HG02981 (cell line): ENCODE measurements at regions not wholly inside any gene's neighbourhood (a gene's known extent, or its start where the extent isn't known, plus 50 kb on each side); places are given as distances from the start of the nearest gene placed in this dataset.

ENCODE experiments used
- ATAC-seq: cut with Tn5 transposase; IDR thresholded peaks from one replicate; pipeline ENCODE4 v1.9.1; 2021; ENCODE audit warnings: mild to moderate bottlenecking, moderate library complexity; ENCODE audit not compliant: unreplicated experiment

GRCh38 chr1:112262316-112262715 is 133.7 kb upstream of the CTTNBP2NL start:
- no peak for ATAC-seq

DNA sequence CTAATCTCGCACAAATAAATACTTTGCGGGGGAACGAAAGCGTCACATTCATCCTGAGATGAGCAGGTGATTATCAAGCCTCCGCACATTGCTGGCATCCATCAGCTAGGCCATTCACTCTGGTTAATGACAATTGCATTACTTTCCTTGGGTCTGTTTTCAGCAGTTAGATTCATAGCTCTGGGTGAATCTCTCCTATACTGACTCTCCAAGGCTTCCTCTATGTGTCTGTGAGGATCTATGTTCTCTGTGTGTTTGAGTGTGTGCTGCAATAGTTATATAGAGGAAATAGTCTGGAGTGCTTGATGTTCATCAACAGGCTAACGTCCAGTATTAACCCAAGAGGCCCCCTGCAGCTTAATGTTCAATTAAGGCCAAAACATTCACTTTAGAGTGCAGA is 133.0 kb upstream of the CTTNBP2NL start:
- ATAC-seq = no peak

- ATAC-seq = no peak
Measured at GRCh38 chr1:112263453-112263852, 132.6 kb upstream of the CTTNBP2NL start.

DNA sequence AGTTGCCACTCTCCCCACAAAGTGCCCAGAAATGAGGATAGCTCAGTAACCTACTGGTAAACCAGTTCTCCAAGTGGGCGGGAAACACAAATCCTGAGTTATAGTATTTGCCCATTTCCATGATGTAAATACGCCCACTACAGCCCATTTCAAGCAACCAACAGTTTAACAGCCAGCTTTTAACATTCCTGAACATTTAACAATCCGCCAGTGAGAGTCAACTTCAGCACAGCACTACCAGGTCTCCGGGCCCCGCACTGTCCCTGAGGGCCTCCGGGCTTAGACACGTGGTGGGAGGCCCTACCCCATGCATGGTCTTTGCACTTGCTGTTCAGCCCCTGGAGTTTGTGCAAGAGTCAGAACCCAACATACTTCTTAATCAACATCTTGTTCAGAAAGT is 132.0 kb upstream of the CTTNBP2NL start:
- no peak for ATAC-seq

GRCh38 chr1:112264553-112264952 is 131.5 kb upstream of the CTTNBP2NL start:
- ATAC-seq = no peak

DNA sequence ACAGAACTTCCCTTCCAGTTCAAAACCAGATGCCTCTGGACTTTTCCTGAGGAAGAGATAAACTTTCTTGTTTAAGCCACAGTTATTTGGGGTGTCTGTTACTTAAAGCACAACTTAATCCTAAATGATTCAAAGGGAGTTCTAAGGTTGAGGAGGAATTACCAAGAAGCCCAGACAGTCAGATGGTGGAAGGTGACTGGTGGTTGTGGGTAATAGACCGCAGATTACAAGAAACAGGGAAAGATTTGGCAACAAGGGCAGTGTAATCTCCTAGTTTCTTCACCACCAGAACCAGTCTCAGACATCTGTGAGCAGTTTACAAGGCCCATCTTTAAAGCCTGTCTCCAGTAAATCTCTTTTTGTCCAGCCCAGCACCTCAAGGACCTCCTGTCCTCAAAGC is 130.1 kb upstream of the CTTNBP2NL start:
- ATAC-seq = no peak

DNA sequence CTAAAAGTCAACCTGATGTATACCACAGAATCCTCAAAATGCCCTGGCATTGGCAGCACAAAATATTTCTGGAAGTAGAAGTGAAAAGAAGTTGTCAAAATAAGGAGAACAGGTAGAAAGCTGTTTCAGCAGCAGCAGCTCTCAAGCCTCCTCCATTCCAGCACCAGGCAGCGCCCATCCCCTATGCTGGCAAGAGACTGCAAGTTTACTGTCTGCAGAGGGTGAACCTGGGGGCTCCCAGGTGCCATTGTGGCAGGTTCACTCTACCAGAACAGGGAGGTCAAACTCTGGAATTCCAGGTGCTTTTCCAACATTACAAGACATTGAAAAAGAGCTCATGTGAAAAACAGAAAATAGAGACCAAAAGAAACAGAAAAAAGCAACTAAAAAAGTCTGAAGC is 128.8 kb upstream of the CTTNBP2NL start:
- ATAC-seq = no peak

- no peak for ATAC-seq
Measured at GRCh38 chr1:112267929-112268328, 128.1 kb upstream of the CTTNBP2NL start.

- ATAC-seq = no peak
Measured at GRCh38 chr1:112268408-112268807, 127.6 kb upstream of the CTTNBP2NL start.

GRCh38 chr1:112271270-112271669 is 124.7 kb upstream of the CTTNBP2NL start:
- ATAC-seq = no peak

DNA sequence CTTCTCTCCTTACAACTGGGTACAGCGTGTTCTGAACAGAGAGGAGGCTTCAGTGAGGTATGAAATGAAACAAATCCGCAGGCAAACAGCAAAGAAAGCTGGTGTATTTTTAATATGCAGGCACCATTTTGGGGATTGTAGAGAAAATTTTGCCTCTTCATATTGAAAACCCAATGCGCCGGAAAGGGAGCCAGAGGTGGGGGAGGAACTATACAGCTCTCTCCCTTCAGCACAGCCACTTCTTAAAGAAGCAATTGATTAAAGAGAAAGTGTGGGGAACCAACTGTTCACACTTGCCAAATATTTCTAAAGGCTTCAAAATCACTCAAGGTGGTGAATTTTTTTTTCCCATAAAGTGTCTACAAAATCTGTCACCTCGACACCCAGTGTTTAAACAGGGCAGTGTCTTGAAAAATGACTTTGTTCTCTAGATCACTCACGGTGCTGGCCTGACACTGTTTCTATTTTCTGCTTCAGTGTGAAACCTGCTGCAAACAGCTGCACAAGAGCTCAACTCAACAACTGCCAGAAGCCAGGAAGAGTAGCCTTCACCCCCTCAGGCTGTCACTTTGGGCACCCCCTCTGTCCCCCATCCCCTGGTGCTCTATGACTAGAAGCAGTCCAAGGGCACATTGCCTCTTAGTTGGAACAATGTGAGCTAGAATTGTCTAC is 123.8 kb upstream of the CTTNBP2NL start:
- ATAC-seq = no peak

DNA sequence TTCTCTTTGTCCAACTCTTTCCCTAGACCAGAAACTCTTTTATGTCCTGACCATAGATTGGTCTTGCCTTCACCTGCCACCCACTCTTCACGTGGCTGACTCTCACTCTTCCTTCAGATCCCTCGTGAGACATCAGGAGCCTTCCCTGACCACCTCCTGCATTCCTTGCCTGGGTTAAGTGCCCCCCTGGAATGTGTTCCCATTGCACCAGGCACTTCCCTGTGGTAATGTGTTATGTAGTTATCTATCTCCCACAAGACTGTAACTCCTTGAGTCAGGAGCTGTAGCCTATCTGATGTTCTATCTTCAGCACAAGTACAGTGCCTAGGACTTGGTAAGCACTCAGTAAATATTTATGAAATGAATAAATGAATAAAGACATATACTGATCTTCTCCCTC is 111.2 kb upstream of the CTTNBP2NL start:
- ATAC-seq = no peak

DNA sequence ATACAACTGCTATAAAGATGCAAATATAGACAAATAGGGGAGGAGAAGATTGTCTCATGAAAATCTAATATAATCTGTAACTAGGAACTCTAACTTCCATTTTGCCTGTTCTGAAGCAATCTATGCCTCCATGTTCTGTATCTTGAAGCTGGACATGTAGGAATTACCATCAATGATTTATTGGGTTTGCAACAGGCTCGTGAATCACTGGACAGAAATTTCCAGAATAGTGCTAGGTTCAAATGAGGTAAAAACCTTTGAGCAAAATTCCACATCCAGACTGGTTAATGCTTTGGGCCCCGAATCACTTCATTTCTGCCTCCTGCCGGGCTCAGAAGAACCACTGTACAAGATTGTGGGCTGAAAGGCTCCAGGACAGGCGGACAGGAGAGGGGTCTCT is 110.7 kb upstream of the CTTNBP2NL start:
- no peak for ATAC-seq

DNA sequence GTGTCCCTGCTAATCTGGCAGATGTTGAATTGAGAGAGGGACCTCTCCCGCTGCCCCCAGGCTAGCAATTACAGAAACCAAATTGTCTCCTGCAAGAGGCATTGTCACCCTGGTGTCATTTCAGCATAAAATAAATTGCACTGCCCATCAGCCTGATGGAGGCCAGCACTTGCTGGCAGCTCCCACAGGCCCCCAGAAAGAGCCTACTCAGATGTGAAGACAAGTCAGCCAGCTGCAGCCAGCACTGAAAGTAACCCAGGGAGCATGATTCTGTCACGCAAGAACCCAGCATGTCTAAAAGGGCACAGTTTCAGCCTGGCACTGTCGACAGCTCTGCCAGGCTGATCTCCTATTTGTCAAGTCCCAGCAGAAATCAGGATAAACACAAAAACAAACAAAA is 110.3 kb upstream of the CTTNBP2NL start:
- ATAC-seq = no peak

- no peak for ATAC-seq
Measured at GRCh38 chr1:112296908-112297307, 99.1 kb upstream of the CTTNBP2NL start.

GRCh38 chr1:112297536-112297935 is 98.5 kb upstream of the CTTNBP2NL start:
- no peak for ATAC-seq

DNA sequence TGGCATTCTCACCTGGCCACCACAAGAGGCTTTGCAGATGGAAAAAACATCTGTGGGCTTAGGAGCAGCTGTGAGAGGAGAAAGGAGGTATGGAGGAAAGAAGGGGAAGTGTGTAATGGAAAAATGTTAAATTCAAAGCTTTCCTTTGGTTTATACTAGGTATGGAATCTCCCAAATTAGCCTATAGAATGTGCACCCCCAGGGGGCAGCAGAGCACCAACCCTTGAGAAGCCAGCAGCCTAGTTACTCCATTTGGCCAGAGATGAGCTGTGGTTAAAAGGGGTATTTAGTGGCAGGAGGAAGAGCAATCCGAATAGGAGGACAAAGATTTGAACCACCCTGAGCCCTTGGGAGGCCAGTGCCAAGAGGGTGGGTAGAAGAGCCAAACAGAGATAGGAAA is 97.5 kb upstream of the CTTNBP2NL start:
- ATAC-seq = no peak

- no peak for ATAC-seq
Measured at GRCh38 chr1:112304126-112304525, 91.9 kb upstream of the CTTNBP2NL start.

GRCh38 chr1:112304612-112305011 is 91.4 kb upstream of the CTTNBP2NL start:
- no peak for ATAC-seq

GRCh38 chr1:112307930-112308591 is 88.0 kb upstream of the CTTNBP2NL start:
- ATAC-seq = no peak

DNA sequence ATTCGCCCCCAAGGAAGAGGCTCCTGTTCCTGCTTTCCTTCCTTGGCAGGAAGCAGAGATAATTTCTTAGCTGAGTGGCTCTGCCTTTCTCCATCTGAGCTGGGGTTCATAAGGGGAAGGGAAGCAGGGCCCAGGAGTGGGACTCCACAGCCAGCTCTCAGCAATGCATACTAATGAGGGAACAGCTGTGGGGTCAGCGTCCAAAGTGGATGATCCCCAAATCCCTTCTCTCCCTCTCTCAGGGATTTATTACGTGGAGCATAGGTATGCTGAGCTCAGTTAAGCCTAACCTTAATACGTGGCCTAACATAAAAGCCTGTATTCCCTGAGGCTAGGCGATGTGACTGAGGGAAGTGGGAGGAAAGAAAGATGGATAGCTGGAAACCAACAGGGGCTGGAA is 87.3 kb upstream of the CTTNBP2NL start:
- ATAC-seq = no peak

GRCh38 chr1:112309499-112309898 is 86.5 kb upstream of the CTTNBP2NL start:
- ATAC-seq = no peak

DNA sequence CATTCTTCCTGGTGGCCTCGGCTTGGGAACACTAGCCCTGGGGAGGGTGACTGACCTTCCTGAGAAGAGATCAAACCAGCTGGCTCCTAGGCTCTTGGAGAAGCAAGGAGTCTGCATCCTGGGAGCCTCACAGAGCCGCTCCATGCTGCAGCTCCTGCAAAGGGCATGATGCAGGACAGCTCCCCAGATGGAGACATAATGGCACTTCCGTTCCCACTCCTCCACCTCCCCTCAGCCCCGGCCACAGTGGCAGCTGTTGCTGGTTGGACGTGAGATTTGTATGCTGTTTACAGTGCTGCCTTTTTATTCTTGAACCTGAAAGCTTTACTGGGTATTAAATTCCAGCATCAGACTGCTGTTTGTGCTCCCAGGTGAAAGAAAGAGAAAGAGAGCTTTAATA is 83.7 kb upstream of the CTTNBP2NL start:
- ATAC-seq = no peak
